Activated CD4-positive, CD25-positive, alpha-beta regulatory T cell treated with anti-CD3 and anti-CD28 coated beads, Interleukin-2, amount 50 U/mL, for 72 hours (primary cell): ENCODE measurements at regions not wholly inside any gene's neighbourhood (a gene's known extent, or its start where the extent isn't known, plus 50 kb on each side); places are given as distances from the start of the nearest gene placed in this dataset.

Experiments used
- DNase-seq: peaks from one replicate; pipeline ENCODE4 v3.0.0; 2021

DNA sequence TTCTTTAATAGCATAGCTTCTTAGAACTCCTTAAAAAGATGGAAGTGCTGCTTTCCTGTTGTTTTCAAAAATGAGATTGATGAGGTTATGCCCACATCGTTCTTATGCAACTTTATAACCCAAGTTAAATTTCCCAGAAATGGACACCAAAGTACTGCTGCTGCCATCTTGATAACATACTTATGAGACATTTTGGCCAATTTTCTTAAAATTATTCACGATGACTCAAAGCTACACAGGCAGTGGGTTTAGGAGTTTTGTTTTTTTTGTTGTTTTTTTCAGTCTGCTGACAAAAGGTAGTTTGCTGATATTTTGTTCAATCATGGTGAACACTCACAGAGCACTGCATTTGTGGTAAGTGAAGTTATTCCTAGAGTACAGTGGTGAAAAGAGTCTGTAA, 54.9 kb upstream of the RFC3 start:
- DNase-seq = no peak

- no peak for DNase-seq
Measured at GRCh38 chr13:33764716-33765115, 53.2 kb upstream of the RFC3 start.

GRCh38 chr13:33766329-33767123, 51.4 kb upstream of the RFC3 start:
- DNase-seq = no peak

GRCh38 chr13:33767140-33767539, 50.8 kb upstream of the RFC3 start:
- DNase-seq = no peak
